LoVo (cell line): ENCODE measurements at regions not wholly inside any gene's neighbourhood (a gene's known extent, or its start where the extent isn't known, plus 50 kb on each side); places are given as distances from the start of the nearest gene placed in this dataset.
"Not testable (repeated sequence)": the region's sequence is repeated elsewhere in the genome, so short reads cannot be mapped to it uniquely, and the experiment has no call there.

Experiments used
- DNase-seq: peaks from one replicate; pipeline ENCODE4 v3.0.0-alpha.2; 2016; ENCODE audit warnings: low spot score

GRCh38 chr13:38415233-38415632 lies 65.6 kb downstream of the UFM1 start:
- DNase-seq = no peak

DNA sequence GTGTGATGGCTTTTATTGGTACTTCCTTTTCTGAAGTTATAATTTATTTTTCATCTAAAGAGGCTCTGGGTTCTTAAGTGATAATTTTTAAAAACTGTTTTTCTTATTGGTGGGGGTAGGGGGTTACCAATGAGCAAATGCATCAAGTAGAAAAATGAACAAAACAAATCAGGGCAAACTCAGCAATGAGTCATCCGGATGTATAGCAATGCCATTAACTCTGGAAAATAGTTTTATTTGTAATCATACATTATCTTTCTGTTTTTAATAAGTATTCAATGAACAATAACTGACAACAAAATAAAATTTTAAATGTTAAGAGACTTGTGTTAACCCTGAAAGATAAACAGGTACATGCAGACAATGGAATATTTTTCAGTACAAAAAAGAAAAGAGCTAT lies 67.6 kb downstream of the UFM1 start:
- DNase-seq = no peak

- DNase-seq = no peak
These were observed 68.1 kb downstream of the UFM1 start for GRCh38 chr13:38417727-38418126.

GRCh38 chr13:38418286-38418685 lies 68.6 kb downstream of the UFM1 start:
- no peak for DNase-seq

DNA sequence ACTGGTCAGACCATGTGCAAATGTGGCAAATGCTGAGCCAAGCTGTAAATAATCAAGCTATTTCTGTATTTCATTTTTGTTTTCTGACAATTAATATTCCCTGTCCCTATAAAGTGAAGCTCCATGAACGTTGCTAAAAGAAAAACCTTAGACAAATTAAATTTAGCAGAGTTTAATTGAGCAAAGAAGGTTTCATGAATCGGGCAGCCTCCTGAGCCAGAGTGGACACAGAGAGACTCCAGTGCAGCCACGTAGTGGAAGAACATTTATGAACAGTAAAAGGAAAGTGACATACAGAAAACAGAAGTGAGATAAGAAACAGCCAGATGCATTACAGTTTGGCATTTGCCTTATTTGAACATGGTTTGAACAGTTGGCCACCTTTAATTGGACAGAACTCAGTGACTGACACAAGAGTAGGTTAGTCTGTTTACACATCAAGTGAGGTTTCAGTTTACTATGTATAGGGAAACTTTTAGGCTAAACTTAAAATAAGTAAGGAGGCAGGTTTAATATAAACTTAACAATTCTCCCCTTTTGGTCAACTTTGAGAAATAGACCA lies 69.7 kb downstream of the UFM1 start:
- no peak for DNase-seq

DNA sequence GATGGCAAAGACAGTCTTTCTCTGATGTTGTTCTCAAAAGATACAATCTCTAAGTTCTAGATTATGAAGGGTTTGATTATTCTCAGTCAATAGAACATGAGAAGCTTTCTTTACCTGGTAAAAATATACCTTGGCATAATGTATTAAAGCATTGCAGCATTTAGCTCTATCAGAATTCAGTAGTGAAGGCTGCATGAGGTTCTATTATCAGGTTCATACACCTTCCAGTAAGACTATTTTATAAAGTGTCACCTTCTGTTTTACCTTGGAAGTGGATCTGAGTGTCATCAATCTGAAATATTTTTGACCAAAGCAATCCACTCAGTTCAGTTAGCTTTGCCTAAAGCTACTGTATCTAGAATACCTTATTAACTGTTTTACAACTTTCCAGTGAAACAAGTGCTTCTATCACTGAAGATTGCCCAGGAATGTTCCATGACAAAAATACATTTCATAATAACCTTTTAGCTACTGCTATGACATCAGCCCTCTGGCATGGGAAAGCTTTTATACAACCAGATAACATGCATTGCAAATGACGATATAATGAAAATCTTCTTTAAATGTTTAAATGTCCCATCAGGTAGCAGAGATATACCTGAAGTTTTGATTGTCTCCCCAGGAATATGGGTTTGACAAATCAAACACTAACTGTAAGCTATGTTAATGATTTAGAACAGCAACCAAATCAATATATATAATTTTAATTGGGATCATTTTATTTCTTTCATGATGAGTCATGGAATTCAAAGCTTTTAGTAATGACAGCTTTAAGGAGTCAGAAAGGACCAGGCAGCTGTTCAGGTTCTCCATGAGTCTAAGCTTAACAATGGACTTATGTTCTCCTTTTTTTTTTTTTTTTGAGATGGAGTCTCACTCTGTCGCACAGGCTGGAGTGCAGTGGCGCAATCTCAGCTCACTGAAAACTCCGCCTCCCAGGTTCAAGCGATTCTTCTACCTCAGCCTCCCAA lies 72.2 kb downstream of the UFM1 start:
- DNase-seq = no peak

- DNase-seq = no peak
These were observed 80.3 kb downstream of the UFM1 start for GRCh38 chr13:38429916-38430315.

DNA sequence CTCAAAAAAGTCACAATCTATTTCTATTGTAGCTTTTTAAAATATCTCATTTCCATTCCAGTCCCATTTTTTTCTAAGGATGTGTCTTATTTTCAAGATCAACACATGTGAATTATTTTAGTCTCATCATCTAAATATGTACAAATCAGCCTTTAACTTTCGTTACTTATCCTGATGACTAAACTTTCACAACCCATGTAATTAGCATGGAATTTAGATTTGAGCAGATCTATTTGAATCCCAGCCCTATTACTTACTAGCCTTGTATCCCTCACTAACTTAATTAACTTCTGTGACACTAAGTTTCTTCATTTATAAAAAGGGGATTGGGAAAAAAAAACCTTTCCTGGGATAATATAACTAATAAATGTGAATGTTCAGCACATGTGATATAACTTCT lies 81.1 kb downstream of the UFM1 start:
- no peak for DNase-seq

DNA sequence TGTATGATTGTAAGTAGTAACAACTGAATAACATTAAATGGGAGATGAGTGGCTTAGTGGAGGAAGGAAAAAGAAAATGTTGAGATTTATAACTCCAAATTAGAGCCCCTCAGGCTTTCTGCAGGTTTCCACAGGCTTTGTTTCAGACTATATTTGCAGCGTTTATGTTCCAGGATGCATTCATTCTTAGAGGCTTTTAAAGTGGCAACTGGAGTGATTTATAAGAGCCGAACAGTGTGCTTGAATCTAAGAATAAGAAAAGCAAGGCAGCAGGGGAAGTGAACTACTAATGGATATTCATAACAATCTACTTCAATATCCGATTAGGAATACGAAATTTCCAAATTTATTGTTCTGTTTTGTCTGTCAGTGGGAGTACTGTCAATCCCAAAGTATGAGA lies 91.0 kb downstream of the UFM1 start:
- DNase-seq = no peak

- DNase-seq = no peak
These were observed 95.3 kb downstream of the UFM1 start for GRCh38 chr13:38444904-38445303.

- DNase-seq = no peak
These were observed 103.0 kb downstream of the UFM1 start for GRCh38 chr13:38452656-38453055.

- no peak for DNase-seq
These were observed 113.0 kb downstream of the UFM1 start for GRCh38 chr13:38462605-38463004.

DNA sequence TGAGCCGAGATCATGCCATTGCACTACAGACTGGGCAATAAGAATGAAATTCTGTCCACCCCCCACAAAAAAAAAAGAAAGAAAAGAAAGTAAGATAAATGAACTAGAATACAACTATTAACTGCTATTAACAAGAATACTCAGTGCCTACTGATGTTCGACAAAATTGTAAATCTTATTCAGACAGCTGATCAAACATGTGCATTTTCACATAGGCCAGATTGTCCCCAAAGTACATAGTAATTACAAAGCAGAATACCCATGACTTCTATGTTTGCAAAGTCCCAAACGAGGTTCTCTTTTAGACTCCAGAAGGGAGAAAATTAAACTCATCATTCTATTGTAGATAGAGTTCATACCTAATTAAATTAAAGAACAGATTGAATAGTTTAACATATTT lies 113.4 kb downstream of the UFM1 start:
- no peak for DNase-seq

- DNase-seq = not testable (repeated sequence)
These were observed 122.8 kb downstream of the UFM1 start for GRCh38 chr13:38472411-38472810.

DNA sequence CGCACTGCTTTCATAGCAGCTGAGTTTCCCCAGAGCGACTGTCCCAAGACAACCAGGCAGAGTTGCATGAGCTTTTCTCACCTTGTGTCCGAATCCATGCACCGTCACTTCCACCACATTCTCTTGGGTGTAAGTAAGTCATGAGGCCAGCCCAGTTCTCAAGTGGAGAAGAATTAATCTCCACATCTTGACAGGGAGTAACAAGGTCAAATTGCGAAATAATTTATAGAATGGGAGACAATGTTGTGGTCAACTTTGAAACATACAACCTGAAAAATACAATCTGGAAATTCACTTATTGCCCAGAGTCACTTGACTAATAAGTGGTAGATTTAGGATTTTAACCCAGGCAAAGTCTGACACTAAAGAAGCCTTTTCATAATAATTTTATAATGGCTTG lies 123.7 kb downstream of the UFM1 start:
- no peak for DNase-seq

- DNase-seq = no peak
These were observed 128.0 kb downstream of the UFM1 start for GRCh38 chr13:38477676-38478075.

- no peak for DNase-seq
These were observed 134.0 kb downstream of the UFM1 start for GRCh38 chr13:38483623-38484022.

DNA sequence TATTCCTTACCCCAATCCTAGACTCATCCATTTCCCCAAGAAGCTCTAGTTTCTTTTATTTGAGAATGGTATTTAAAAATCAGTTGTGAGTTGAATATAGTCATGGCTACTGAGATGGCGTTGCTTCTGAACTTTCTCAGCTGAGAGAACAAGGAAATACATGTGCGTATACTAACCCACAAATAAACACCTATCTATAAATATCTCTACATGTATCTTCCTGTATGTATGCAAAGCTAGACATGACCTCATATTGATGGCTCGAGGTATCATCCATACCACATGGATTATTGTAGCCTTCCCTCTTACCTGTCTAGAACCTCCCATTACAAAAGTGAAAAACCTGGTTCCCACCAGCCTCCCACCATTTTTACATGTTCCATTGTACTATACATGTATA lies 141.0 kb downstream of the UFM1 start:
- DNase-seq = no peak

DNA sequence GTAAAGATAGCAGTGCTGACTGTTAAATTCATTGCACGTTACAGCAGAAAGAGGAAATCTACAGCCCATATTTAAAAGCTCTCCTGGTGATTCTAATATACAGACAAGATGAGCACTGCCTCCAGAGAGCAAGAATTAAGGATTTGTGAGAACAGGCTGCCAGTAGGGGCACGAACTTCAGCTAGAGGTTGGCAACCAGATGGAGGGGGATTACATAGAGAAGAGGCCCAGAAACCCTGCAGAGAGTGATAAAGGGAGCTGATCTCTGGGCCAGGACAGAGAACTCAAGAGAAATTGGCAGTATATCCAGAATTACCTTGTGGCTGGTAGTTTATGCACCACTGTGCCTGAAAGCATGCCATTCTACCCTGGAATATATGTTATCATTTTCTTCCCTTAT lies 144.8 kb downstream of the UFM1 start:
- DNase-seq = no peak

- DNase-seq = no peak
These were observed 147.3 kb downstream of the UFM1 start for GRCh38 chr13:38496917-38497316.

DNA sequence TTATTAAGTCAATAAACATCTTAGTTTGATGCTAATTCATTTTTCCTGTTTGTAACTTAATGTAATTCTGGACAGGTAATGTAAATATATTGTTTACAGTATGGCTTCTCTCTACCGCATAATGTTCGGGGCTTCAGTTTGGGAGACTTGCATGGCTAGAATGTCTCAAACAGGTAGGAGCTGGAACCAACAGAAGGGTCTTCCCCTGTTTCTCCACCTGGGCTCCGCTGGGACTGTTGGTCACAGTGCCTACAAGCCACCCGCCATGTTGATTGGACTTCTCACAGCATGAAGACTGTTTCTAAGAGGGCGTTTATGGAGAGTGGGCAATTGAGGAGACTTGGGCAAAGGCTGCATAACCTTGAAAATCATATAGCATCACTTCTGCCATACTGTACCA lies 148.6 kb downstream of the UFM1 start:
- DNase-seq = no peak

- no peak for DNase-seq
These were observed 164.9 kb downstream of the UFM1 start for GRCh38 chr13:38514575-38514974.

DNA sequence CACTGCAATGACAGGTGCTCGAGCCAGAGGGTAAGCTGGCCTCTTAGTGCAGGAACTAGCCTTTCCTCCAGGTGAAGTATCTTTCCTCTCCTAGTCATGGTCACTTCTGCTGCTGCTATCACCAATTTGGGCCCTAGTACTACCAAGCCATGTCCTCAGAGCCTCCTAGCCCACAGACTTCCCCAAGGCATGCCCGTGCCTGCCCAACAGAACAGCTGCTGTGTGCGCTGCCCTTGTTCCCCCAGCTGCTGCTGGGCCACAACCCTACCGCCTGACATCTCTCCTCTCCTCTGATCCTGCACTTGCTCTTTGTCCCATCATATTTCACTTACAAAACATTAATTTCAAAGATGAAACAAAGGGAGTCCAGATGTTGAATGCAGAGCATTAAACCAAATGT lies 168.5 kb upstream of the FREM2 start:
- no peak for DNase-seq
